Stimulated activated CD4-positive, alpha-beta T cell treated with anti-CD3 and anti-CD28 coated beads, Interleukin-15, amount 100 ng/mL, for 48 hours (primary cell): ENCODE measurements at regions not wholly inside any gene's neighbourhood (a gene's known extent, or its start where the extent isn't known, plus 50 kb on each side); places are given as distances from the start of the nearest gene placed in this dataset.

Experiments
- DNase-seq, 2 donors: peaks; one replicate each; pipeline ENCODE4 v3.0.0-alpha.2; 2020; ENCODE audit warnings: low read depth in 2 of 2

DNA sequence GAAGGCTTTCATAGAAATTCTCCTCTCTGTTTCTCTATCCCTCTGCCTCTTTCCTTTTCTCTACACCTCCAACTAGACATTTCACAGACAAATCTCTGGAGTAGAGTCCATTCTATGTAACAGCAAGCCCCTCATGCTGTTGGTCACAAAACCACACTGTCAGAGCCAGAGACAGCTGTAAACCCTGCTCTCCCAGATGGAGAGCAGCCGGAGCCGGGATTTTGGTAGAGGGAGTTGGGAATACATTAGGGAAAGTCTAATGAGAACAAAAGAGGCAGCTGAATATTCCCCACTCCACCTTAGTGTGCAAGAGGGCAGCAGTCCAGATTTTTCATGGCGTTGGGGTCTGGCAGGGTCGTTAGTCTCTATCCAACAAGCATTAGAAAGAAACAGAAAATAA lies 68.3 kb upstream of the EDN1 start:
- DNase-seq = no peak

DNA sequence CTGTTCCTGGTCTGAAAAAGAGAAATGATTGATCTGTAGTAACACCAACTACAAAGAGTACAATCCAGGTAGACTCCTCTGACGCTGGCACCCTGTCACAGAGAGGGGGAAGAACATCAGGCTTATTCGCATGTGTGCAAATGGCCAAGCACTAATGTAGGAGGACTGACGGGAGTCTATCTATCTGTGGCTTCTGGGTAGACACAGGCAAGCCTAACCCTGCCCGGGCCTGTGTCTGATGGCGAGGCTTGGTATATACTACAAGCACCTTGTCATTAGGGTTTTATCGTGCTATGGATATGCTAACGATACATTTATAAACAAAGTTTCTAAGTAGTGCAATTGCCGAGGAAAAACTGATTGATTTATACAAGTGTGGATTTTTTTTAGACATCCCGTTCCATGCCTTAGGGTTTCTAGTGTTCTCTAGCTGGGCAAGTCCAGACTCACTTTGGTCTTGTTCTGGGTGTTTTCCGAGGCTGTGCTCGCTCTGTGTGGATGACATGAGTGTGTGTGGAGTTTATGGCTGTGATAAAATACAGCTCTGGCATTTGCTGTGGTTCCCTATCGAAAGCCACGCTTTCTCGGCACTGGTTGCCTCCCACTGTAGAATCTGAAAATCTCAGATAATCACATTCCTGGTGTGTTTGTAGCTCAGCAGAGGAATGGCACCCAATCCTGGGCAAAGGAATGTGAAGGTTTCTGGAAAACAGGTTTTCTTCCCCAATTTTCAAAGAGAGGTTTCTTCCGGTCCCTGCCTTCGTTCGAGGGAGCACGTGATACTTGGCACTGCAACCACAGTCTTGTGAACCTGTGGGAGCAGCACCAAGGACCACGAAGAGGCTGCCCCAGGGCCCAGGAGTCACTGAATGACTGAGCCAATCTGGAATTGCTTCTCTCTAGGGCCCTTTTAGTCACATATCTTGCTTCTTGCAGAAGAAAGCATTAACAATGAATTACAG lies 67.5 kb upstream of the EDN1 start:
- no peak for DNase-seq

DNA sequence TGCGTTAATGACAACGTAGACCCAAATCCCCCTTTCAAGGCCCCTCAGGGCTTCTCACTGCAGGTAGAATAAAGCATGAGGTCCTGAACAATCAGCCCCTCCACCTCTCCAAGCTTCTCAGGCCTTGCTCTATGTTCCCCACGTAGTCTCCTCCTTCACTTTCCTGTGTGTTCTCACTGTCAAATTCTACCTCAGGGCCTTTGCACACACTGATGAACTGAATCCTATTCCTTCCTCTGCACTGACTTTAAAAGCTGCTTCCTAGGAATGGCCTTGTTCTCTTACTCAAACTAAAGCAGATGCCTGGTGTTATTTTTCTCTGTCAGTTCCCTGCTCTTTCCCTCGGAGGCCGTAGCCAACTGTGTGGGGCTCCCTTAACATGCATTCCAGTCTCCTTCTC lies 66.8 kb upstream of the EDN1 start:
- no peak for DNase-seq

DNA sequence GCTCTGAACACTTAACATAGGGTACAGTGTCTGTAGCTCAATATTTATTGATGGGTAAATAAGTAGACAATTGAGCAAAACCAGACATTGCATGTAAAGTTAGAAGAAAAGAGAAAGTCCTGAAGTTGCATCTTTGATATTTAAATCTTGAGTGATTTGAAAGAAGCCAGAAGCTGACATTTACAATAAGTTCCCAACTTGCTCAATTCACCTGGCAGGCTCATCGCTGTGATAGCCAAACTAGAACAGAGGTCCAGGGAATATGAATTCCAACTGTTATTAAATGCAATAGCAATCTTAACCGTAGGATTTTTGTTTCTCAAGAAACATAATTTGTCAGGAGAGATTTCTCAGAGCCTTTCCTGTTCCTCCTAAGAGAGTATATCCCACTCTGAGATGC lies 65.9 kb upstream of the EDN1 start:
- DNase-seq = no peak

DNA sequence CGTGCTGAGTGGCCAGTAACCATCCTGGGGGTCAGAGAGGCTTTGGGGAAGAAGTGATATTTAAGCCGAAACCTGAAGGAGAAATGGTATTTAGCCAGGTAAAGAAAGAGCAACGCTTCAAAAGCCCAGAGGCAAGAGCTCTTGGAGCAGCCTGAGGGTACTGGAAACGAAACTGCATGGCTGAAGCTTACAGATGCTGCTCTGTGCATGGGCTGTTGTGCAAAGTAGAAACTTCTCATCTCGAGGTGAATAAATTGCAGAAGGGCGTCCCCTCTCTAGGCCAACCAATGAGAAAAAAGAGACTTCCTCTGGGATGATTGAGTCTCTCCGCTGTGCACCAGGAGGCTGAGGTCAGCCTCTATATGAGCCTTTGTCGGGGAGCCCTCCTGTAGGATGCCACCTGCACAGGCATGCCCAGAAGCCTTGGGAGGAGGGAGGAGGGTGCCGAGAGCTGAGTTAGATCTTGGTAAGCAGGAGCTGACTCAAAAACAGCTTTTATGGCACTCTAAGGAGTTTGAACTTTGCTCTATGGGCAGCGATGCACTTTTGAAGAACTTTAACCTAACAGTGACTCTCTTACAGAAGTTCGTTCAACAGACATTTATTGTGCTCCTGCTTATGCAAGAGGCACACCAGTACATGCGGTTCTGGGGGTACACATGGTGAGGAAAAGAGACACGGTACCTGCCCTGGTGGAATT lies 61.6 kb upstream of the EDN1 start:
- DNase-seq = no peak

DNA sequence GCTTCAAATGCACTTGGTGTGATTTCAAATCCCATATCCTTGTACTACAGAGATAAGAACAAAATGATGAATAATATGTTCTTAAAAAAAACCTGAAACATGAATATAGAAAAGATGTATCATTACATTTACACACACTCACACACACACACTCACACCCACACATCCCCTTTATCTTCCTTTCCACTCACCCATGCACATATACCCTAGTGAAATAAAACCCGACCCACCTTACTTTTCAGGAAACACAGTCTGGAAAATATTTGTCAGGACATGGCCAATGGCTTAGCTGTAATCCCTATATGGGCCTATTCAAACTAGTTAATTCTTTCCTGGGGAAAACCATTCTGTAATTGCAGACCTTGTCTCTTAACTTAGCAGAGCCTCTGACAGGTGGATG lies 60.8 kb upstream of the EDN1 start:
- no peak for DNase-seq

DNA sequence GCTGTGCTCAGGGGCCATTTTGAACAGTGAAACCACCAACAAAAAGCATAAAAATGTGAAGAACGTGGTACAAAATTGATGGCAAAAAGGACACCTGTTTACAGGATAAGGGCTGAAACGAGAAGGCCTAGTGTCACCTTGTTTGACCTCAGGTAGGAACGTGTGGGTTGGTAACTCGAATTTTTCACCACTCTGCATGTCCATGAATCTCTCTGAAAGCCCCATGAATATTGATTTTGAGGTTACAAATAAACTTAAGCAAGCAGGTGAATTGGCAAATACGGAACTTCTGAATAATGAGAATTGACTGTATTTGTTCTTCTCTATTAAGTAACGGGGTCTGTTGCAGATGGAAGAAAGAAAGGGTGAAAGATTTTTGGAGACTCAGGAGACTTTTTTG lies 59.6 kb upstream of the EDN1 start:
- no peak for DNase-seq

DNA sequence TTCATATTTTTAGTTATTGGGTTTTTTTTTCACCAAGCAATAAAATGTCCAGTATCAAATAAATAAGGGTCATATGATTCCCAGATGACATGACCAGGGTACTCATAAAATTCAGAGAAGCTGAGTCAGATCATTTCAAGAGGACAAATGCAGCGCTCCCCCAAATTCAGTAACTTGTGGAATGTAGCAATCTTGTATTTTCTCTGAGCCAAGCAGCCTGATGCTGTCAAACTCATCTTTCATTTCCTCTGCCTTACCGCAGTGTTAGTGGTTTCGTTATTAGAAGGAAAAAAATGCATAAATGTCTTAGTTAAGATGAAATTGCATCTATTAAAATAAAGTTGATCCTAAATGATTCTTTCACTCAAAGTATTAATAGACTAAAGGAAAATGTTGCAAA lies 57.8 kb upstream of the EDN1 start:
- DNase-seq = no peak

DNA sequence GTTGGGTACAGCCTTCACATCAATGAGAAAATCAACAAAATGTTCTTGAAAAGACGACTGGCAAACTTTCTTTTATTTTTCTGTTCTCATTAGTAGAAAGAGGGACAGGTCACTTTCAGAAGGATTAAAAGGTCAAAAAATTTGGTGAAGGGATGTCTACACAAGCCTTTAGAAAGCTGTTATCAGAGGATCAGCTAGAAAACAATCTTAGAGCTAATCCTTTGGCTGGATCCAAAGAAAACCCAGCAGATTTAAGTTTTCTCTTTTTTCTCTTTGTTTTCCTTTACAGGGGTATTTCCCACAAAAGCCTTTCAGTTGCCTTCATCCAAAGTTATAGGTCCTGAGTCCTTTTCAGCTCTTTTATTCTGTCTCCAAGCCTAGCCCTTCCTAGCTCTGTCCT lies 57.3 kb upstream of the EDN1 start:
- no peak for DNase-seq

DNA sequence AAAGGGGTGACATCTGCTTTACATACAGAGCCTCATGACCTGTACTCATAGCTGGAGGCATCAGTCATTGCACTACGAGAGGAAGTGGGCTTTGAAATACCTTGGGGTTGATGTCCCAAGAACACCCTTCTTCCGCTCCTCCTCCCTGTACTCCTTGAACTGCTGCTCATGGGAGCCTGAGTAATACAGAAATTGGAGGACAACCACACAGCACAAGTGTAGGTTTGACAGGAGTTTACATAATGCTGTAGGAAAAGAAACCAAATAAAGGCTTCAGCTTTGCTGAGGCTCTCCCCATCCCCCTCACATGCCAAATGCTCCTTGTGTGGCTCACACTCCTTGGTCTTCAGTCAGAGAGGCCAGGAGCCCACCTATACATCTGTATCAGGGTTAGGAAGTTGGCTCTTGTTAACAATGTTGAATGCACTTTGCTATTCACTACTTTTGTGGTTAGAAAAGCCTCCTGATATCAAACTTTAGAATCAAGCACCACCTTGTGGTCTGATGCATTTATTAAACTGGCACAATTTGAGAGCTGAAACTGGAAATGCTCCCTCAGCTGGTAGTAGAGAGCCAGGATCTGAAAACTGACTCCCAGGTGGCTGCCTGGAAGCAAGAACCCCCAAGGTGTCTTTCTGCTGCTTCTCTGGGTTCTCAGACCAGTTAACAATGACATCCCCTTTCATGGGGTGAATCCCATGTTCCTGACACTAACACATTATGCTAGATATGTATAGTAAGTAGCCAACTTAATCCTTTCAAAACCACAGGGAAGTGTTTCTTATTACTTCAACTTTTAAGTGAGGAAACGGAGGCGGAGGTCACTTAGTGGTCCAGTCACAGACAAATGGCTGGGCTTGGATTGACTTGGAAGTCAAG lies 56.2 kb upstream of the EDN1 start:
- peak; percentile 16 to 29 for DNase-seq

DNA sequence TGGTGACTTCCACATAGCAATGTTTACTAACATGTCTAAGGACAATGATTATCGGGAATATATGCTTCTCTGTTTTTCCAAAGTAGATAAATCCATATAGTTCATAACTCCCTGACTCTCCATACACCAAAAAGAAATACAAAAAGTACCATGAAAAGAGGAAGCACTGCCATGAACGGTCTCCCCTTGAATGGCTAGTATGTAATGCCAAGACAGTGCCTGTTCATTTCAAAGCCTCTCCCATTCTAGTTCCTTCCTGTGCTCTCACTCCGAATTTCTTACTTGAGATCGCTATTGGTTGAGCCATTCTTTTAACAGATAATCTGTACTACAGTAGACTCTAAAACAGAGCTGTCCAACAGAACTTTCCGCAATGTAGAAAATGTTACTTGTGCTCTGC lies 54.8 kb upstream of the EDN1 start:
- DNase-seq = no peak

DNA sequence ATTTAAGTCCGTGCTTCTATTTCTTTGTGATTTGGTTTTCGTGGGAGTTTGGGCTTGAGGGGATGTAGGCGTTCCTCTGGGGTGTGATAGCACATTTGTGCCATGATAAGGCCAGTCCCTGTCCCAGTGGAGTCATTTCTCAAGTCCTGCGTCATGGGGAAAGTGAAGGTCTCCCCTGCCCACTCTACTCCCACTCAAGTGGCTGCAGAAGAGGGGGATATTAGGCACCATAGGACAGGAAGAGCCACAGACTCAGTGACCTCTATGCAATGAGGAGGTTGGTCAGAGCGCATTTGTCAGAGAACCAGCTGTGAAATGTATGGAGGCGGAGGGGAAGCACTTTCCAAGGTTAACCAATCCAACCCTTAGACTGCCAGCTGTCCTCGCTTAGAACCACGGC lies 51.9 kb upstream of the EDN1 start:
- no peak for DNase-seq
